ENCODE measurements at regions not wholly inside any gene's neighbourhood (a gene's known extent, or its start where the extent isn't known, plus 50 kb on each side); places are given as distances from the start of the nearest gene placed in this dataset.
"Not testable (repeated sequence)": the region's sequence is repeated elsewhere in the genome, so short reads cannot be mapped to it uniquely, and the experiment has no call there.

DNA sequence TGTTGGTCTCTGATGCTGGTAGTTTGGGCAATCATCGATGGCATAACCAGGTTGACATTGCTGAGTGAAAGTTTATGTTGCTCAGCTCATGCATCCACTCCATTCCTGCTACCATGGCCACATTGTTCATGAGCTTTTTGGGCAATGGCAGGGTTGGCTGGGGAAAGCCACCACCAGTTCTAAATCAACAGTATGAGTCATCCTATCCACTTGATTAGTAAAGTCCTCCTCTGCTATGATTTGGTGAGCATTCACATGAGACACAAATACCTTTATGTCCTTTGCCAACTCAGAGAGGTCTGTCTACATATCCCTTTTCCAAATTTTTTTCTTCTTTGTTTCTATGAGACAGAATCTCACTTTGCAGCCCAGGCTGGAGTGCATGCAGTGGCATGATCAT, 129.7 kb upstream of the FBN2 start:
- DNase-seq (ENCODE audit: low spot score), result no peak

DNA sequence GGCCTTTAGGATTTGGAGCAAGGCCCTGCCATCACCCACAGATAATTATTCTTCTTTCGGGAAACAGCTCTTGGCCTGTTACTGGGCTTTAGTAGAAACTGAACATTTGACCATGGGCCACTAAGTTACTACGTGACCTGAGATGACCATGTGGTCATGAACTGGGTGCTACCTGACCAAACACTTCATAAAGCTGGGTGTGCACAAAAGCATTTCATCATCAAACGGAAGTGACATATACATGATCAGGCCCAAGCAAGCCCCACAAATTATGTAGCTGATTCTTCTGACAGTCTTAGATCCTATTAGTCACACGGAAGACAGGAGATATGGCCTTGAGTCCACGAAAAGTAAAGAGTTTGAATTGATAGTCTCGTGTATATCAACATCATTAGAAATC, 130.9 kb upstream of the FBN2 start:
- no peak for DNase-seq (ENCODE audit: low spot score)

DNA sequence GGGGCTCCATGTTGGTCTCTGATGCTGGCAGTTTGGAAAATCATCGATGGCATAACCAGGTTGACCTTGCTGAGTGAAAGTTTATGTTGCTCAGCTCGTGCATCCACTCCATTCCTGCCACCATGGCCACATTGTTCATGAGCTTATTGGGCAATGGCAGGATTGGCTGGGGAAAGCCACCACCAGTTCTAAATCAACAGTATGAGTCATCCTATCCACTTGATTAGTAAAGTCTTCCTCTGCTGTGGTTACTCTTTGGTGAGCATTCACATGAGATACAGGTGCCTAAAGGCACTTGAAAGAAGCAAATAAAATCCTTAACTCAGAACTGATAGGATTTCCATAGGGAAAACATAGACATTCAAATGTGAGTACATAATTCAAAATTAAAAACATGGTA, 131.8 kb upstream of the FBN2 start:
- no peak for DNase-seq (ENCODE audit: low spot score)

DNA sequence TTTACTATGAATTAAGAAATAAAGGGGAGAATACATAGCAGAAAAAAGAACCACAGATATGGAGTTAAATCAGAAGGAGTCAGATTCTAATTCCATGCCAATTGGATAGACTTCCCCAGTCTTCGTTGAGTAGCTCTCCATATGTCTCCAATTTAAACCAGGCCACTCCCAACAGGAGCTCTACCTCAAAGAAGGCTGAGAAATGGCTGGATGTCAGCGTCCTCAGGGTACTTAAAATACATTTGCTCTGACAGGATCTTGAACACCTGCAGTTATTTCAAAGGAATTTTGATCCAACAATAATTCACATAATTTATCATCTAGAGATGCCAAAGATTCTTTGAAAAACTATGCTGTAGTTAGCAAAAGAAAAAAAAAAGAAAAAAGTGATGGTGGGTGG, 133.9 kb upstream of the FBN2 start:
- DNase-seq (ENCODE audit: low spot score), result no peak

DNA sequence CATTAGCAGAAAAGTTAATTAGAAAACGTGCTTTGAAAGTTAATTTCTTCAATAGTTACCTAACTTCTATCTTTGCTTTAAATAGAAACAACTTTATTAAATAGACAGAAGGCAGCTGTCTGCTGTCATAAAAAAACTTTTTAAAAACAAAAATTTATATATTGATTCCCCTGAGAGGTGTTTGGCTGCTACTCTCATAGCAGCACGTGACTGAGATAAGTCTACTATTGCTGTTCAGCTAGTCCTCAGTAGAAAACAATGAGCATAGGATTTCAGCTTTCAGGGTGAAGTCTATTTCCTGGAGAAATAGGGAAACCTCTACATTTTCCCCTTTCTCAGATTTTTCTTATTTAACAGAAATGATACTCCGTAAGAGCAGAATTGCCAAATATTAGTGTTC, 135.0 kb upstream of the FBN2 start:
- DNase-seq (ENCODE audit: low spot score), result no peak

DNA sequence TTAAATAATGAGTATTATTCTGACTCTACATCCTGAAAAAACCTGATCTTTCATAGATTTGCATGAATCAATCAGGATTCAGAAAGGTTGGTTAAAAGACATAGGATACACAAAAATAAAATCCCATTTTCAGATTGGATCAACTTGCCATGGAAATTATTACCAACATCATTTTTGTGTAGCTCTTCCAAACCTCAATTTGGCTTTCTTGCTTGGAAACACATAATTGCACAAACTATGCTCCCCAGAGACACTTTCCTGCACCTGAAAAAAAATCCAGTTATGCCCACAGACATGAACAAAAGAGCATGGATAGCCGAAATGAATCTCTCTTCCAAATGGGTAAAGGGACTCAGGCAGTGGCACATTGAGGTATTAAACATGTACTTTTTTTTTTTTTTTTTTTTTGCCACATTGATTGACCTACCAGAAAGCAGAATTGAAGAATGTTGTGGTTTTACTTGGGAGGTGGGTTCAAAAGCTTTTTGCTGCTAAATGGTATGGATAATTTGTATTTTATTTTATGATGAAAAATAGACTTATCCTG, 135.4 kb upstream of the FBN2 start:
- DNase-seq (ENCODE audit: low spot score), result no peak

DNA sequence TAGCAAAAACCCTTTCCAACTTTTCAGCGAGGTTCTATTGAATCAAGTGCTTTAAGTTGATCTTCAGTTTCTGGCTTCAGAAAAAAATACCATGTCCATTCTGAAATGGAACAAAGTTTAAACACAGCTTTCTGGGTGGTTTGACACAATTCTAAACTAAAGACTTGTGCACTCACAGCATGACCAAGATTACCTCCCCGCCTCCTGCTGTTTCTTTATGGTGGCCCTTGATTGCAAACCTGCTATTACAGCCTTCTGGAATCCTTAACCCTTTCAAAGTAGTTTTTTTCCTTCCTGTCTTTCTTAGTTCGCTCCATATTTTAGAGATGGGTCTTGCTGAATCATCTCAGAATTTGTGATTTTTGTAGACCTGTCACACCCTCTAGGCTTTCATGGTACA, 135.9 kb upstream of the FBN2 start:
- no peak for DNase-seq (ENCODE audit: low spot score)

DNA sequence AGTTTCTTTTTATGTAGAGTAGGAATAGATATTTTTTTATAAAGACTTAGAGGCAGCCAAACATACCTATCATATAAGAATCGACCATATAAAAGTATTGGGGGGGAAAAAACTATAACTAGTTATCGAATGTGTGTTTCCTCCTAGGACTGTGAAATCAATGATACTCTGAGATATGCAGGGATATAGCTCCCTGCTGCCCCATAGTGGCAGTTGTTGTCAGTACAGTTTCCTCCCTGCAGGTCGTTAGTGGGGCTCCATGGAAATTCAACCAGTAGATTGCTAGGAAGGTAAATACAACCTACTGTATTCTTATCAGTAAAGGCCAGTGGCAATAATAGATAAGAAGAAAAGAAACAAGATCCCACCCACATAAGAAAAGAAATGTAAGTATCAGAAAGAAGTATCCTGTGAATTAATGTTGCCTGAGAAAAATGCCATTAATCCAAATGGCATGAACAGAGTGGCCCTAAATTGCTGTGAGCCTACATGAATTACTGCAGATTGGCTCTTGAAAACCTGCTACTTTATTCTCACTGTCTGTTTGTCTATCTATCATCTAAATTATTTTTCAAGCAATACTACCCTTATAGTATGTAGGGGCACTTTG, 136.9 kb upstream of the FBN2 start:
- DNase-seq (ENCODE audit: low spot score), result no peak

DNA sequence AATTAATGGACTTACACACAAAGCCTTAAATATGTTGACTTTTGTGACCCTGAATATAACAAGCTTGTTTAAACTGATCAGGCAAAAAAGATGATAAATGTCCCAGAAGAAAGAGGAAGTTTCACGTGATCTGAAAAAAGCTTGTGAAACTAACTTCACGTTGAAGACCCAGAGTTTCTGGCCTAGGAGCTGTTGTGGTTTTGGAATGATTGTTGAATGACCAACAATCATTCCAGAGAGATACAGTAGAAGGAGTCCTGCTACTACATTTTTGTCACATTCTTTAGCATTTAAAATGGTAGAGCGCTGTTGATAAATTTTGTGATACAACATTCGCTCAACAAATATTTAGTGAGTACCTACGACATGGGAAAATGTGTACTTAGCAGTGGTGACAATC, 143.1 kb upstream of the FBN2 start:
- no peak for DNase-seq (ENCODE audit: low spot score)

DNA sequence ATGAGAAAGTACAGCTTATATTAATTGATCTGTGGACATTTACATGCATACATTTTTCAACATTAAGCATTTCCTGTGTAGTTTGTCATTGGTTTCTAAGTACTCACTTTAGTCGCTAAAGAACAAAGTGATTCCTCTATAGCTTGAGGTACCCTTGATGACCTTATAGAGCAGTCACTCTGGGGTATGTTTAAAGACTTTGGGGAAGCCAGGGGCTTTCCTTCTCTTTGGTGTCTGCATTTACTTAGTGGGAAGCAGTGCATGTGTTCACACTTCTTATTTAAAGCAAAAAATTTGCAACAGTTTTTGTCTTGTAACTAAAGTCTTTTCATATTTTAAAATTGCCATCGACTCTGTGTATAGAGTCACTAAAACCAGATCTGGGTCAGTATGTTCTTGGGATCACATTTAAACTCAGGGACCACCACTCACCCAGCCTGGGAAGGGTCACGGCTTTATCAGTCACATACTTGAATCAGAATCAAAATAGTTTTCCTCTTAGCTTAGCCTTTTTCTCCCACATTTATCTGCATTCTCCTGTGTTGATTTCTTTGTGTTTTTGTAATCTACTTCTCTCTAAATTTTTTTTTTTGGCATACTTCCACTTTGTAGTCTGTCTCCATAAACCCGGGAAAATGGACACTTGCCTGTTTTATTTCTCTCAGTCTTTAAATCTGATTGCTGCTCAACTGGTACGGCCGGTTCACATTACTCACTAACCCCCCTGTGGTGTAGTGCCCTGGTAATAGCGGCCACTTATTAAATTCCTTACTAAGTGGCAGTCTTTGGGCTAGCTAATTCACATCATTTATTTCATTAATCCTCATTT, 143.9 kb upstream of the FBN2 start:
- DNase-seq (ENCODE audit: low spot score), result no peak

DNA sequence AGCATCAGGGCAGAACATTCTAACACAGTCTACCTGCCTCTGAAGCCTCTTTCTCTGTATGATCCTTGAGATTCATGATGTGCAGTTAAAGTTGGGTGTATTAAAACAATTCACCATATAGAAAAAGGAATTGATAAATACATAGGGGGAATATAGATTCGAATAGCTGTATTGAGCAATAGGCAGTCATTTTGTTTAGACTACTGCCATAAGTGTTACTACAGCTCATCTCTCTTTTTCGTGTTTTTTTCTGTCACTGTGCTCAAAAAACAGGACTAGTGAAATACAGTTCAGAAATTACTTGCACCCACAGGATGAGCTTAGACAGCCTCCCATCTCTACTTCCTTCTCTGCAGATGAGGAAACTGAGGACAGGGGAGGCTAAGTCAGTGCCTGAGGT, 144.6 kb upstream of the FBN2 start:
- DNase-seq (ENCODE audit: low spot score), result no peak

DNA sequence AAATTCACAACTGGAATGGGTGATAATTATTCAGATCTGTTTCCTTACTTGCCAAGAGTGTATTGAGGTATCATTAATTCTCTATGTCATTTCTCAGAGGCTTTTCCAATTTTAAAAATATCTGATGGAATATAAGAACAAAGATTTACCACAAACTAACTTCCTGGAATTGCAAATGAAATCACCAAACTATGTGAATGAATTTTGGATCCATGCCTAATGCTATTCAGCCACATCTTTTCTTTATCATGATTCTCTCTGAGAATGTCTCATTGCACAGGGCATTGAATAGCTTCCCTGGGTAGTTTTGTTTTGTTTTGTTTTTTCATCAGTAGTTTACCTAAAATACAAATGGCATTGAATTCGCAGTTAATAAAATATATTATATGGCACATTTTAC, 146.9 kb upstream of the FBN2 start:
- DNase-seq (ENCODE audit: low spot score), result no peak

DNA sequence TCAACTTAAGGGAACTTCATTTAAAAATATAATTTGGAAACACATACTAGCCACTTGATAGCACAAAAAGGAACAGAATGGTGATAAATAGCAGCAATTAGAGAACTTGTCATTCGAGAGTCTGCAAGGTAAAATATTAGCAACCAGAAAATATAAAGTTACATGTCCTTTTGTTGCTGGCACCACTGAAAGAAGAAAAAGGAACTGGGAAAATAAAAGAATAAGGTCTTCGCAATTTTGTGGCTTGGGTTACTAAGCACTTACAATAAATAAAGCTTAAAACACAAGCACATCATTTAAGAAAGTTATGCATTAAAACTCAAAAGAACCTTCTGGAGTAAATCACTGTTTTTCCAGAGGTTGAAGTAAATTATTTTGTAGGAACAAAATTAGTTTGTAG, 149.9 kb upstream of the FBN2 start:
- DNase-seq (ENCODE audit: low spot score), result no peak

DNA sequence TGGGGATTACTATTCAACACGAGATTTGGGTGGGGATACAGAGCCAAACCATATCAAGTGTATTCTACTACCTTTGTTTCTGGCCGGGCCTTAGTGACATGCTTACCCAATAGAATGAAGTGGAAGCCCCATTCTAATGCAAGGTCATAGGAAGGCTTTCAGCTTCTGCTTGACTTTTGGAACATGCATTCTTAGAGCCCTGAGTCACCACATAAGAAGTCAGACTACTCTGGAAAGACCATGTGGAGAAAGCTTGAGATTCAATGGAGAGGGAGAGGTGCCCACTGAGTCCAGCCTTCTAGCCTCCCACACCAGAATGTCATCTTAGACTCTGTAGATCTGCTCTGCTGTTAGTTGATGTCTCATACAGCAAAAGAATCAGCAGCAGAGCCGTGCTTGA, 155.7 kb upstream of the FBN2 start:
- no peak for DNase-seq (ENCODE audit: low spot score)

DNA sequence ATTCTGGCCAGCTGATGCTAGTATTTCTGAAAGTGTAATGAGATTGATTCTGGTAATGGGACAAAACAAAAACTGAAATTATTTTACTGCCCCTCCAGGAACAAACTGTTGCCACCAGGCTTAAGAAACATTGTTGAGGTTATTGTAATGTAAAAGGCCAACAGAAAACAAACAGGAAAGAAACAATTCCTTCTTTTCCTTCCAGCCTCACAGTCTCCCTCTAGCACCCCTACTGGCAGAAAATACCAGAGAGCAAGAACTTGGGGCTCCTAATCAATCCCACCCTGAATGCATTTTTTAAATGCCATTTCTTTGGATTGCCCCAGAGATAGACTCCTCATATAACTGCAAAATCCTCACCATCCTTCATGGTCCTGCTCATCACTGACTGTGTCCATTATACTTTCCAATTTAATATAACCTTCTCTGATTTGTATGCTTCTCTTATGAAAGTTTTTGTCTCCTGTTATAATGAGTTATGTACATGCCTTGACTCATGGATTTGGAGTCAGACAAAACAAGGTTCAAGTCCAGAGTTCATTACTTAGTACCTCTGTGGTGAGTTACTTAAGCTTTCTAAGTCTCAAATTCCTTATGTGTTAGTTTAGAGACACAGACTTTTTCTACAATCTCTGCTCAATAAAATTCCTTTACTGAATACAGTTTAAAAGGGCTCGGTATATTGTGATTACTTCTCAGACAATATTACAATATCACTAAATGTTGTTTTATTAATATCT, 157.9 kb upstream of the FBN2 start:
- DNase-seq (ENCODE audit: low spot score), result no peak

DNA sequence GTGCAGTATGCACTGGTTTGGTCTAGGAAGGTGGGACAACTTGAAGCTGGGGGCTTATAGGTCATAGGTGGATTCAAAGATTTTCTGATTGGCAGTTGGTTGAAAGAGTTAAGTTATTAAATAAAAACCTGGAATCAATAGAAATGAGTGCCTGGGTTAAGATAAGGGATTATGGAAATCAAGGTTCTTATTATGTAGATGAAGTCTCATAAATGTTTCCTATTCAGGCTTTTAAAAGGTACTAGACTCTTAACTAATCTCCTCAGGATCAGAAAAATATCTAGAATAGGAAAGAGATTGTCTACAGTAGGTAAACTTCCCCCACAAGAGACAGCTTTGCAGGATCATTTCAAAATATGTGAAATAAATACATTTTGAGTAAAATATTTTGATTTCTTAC, 163.3 kb upstream of the FBN2 start:
- no peak for DNase-seq (ENCODE audit: low spot score)

DNA sequence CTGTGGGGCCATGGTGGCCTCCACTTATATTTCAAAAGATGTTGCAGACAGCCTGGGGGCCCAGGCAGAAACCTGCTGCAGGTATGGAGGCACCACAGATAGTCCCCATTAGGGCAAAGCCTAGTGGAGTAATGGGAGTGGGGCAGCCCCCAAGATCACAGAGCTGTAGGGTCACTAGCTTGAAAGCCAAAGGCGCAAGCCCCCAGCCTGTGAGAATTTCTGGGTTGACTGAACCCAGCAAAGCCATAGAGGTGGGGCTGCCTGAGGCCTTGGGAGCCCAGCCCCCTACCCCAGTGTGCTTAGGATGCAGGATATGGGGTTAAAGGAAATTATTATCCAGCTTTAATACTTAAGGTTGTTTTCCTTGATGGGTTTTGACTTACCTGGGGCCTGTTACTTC, 165.3 kb upstream of the FBN2 start:
- DNase-seq (ENCODE audit: low spot score), result no peak

DNA sequence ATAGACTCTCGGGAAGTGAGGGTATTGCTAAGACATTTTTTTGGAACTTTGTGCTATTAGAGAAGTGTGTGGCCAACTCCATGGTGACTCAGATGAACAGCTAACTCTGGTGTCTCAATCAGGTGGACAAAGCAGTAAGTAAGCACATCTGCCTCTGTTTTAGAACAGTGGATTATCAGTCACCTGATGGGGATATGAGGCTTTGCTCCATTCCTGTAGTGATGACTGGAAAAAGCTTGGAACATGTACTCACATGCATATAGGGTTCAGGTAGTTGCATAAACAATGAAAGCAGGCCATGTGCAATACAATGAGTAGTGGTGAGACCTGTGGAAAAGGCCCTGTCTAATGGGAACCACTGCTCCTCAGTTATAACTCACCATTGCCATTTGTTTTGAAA, 168.2 kb upstream of the FBN2 start:
- no peak for DNase-seq (ENCODE audit: low spot score)

DNA sequence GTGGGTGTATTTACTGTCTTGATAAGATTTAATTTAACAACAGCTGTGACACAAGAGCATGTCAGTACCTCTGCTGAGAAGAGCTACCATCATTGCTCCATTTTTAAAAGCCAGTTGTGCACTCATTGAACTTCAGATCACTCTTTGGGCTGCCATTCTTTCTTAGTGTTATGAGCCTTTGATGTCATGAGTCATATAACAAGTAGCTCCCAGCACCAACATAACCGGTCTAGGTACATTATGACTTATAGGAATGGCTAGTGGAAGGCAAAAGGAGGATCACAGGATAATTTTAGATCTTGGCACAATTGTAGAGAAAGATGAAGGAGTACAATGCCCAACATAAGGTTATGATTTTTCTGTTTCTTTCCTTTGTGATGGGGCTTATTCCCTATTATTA, 170.8 kb upstream of the FBN2 start:
- no peak for DNase-seq (ENCODE audit: low spot score)

DNA sequence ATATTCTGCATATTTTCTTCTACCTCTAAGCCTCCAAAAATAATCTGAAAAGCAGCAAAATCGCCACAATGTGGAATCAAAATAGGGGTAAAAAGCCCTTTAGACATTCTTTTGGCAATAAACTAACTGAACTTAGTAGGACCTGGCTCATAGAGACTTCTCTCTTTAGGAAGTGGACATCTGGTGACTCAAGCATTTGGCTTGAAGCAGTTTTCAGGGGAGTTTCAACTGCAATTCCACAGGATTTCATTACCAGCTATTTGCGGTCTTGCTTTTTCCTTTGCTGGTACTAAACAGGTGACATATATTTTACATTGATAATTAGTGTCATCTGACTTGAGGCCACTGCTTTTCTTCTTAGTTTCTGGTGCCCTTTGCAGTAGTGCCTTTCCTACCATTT, 173.2 kb upstream of the FBN2 start:
- DNase-seq (ENCODE audit: low spot score), result no peak

DNA sequence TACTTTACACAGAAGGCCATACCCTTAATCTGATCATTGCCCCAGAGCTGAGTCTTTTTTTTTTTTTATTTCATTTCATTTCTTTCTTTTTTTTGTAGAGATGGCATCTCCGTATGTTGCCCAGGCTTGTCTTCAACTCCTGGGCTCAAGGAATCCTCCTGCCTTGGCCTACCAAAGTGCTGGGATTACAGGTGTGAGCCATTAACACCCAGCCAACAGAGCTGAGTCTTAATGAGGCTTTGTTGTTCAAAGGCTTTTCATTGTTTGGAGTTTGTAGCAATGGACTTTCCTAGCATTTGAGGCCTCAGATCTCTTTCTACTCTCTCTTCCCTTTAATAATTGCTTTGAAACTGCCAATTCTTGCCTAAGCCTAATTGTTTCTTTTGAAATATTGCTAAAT, 176.5 kb upstream of the FBN2 start:
- DNase-seq (ENCODE audit: low spot score), result no peak

DNA sequence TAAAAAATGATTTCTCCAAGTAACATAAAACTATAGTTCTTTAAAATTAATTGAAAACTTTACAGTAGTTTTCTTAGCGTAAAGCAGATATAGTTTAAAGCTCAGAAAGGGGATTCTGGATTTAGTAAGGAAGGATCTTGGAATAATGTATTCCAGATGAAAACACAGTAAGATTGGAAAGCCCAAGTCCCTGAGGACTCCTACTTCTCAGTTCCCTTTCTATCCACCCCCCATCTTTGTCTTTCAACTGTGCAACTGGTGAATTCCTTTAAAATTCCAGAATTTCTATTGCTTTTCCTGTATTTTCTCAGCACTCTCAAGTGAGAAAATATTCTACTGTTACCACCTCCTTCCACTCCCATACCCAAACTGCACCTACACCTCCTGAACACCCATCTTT, 184.5 kb upstream of the FBN2 start:
- DNase-seq (ENCODE audit: low spot score), result no peak

DNA sequence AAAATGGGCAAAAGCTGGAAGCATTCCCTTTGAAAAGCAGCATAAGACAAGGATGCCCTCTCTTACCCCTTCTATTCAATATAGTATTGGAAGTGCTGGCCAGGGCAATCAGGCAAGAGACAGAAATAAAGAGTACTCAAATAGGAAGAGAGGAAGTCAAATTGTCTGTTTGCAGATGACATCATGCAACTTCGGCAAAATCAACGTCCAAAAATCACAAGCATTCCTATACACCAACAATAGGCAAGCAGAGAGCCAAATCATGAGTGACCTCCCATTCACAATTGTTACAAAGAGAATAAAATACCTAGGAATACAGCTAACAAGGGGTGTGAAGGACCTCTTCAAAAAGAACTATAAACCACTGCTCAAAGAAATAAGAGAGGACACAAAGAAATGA, 192.0 kb upstream of the FBN2 start:
- DNase-seq (ENCODE audit: low spot score), result not testable (repeated sequence)

All from CD4-positive, alpha-beta T cell treated with Interleukin-6 at 100 ng/mL for 8 hours (primary cell).